ENCODE measurements at regions not wholly inside any gene's neighbourhood (a gene's known extent, or its start where the extent isn't known, plus 50 kb on each side); places are given as distances from the start of the nearest gene placed in this dataset.

DNA sequence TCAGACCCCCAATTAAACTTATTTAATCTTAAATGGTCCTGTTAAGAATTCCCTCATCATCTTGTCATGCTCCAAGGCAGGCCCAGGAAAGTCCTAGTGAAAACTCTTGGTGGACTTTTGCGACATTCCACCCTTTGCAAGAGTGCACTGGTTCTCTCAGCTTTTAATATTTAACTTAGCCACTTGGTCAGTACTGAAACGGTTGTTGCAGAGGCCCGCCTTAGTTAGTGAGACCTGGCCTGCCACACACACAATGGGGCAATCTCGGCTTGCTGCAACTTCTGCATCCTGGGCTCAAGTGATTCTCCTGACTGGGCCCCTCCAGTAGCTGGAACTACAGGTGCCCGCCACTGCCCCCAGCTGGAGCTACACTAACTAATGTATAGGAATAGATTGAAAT lies 1366.0 kb downstream of the UQCRFS1 start:
- ChIA-PET CTCF (no interaction called here), POLR2A (no interaction called here)
- DNase-seq (ENCODE audit: extremely low spot score), result no peak
- TF ChIP-seq, protein P1, sequence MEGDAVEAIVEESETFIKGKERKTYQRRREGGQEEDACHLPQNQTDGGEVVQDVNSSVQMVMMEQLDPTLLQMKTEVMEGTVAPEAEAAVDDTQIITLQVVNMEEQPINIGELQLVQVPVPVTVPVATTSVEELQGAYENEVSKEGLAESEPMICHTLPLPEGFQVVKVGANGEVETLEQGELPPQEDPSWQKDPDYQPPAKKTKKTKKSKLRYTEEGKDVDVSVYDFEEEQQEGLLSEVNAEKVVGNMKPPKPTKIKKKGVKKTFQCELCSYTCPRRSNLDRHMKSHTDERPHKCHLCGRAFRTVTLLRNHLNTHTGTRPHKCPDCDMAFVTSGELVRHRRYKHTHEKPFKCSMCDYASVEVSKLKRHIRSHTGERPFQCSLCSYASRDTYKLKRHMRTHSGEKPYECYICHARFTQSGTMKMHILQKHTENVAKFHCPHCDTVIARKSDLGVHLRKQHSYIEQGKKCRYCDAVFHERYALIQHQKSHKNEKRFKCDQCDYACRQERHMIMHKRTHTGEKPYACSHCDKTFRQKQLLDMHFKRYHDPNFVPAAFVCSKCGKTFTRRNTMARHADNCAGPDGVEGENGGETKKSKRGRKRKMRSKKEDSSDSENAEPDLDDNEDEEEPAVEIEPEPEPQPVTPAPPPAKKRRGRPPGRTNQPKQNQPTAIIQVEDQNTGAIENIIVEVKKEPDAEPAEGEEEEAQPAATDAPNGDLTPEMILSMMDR (IDR thresholded peaks at IDR 0.05; ENCODE audit: control extremely low read depth, extremely low read depth, low read depth, missing control alignments), result no peak

DNA sequence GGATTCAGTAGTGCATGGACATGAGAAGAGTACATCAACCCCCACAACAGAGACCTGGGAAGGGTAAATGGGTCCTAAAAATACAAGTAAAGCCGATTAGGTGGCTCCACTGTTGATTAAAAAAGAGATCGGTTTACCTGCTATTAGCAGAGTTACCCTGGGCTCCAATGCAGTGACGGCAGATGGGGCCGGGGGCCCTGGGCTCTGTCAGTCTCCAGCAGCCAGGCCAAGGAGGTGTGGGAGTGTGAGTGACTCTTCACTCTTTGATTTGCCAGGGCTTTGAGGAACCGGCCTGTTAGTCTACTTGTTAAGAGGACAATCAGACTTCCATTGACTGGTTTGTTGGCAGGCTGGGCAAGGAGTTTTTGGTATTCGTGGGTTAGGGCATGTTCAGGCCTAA lies 1368.7 kb downstream of the UQCRFS1 start:
- DNase-seq (ENCODE audit: extremely low spot score), result no peak
- CTCF ChIA-PET, result no interaction called here
- TF ChIP-seq, protein P1 (IDR thresholded peaks at IDR 0.05; ENCODE audit: control extremely low read depth, extremely low read depth, low read depth, missing control alignments), result no peak
- POLR2A ChIA-PET, result no interaction called here

DNA sequence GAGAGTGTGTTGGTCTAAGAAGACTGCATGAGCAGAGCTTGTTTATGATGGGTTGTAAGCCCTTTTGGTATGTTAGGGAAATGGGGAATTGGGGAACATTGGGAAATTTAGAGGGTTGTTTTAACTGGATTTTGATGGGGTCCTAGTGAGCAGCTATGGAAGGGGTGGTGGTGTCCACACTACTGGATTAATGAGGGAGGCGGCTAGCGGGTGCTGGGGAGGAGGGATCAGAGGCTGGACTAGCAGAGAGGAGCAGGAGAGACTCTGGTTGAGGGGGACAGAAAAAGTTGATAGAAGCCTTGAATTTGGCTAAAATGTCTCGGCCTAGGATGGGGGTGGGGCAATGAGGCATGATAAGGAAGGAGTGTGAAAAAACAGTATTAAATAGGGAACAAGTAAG lies 1369.1 kb downstream of the UQCRFS1 start:
- DNase-seq (ENCODE audit: extremely low spot score), result no peak
- CTCF ChIA-PET, result no interaction called here
- TF ChIP-seq, protein P1 (IDR thresholded peaks at IDR 0.05; ENCODE audit: control extremely low read depth, extremely low read depth, low read depth, missing control alignments), result no peak
- POLR2A ChIA-PET, result no interaction called here

DNA sequence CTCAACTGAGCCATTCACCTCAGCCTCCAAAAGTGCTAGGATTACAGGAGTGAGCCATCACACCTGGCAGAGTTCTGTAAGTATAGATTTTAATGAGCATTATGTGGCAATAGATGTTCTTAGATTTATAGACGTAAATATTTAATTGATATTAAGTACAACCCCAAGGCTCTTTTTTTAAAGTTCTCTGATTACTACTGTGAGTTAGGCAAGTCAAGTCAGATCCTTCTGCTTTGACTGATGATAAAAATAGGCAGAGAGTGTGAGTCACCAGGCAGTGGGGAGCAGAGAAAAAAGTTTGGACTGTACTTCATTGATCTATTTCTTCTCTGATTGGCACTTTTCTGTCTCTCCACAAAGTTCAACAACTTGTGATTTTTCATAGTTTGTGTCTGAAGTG lies 1379.9 kb downstream of the UQCRFS1 start:
- ChIA-PET POLR2A (no interaction called here), CTCF (interaction anchor here (1.4 kb wide), 1 partner anchor 12 kb away, joined by 3 read pairs; no protein-coding TSS in a partner anchor)
- TF ChIP-seq, protein P1 (IDR thresholded peaks at IDR 0.05; ENCODE audit: control extremely low read depth, extremely low read depth, low read depth, missing control alignments), result no peak
- no peak for DNase-seq (ENCODE audit: extremely low spot score)

DNA sequence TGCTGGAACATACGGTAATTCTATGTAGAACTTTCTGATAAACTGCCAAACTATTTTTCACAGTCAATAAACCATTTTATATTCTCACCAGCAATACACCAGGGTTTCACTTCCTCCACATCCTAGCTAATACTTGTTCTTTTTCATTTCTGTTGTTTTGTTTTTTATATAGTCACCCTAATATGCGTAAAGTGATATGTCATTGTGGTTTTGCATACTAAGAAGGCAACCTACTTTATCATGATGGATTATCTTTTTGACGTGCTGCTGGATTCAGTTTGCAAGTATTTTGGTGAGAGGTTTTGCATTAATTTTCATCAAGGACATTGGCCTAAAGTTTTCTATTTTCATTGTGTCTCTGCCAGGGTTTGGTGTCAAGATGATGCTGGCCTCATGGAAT lies 1384.1 kb downstream of the UQCRFS1 start:
- TF ChIP-seq, protein P1 (IDR thresholded peaks at IDR 0.05; ENCODE audit: control extremely low read depth, extremely low read depth, low read depth, missing control alignments), result no peak
- CTCF ChIA-PET, result no interaction called here
- POLR2A ChIA-PET, result no interaction called here
- no peak for DNase-seq (ENCODE audit: extremely low spot score)

DNA sequence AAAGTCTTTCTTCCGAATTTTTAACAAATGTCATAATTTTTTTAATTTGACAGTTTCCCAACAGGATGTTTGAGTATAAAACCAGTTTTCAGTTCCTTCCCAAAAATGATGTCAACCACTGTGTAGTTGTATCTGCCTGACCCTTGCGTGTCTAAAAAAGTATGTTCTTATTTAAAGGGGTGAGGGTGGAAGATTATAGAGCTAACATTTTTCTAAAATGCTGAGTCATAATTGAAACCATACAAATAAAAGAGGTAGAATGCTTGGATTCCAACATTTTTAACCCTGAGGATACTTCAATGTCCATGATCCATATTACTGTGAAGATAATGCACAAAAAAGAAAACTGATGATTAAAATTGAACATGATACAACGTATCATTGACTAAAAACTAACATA lies 1388.8 kb downstream of the UQCRFS1 start:
- ChIA-PET POLR2A (no interaction called here), CTCF (no interaction called here)
- TF ChIP-seq, protein P1 (IDR thresholded peaks at IDR 0.05; ENCODE audit: control extremely low read depth, extremely low read depth, low read depth, missing control alignments), result no peak
- DNase-seq (ENCODE audit: extremely low spot score), result no peak

DNA sequence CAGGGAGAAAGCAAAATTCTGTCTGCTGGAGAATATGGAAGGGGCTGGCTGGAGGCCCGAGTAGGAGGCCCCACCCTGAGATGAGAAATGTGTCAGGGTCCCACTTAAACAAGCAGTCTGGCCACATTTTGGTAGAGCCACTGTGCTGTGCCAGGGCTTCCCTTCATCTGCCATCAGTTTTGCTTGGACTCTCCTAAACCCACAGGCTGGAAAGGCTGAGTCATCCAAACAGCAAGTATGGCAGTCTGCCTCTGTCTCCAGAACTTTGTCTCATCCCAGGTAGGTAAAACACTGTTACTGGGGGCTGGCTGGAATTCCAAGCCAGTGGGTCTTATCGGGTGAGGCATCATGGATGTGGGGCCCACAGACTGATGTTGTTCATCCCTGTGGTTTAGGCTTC lies 1390.6 kb downstream of the UQCRFS1 start:
- CTCF ChIA-PET, result no interaction called here
- TF ChIP-seq, protein P1 (IDR thresholded peaks at IDR 0.05; ENCODE audit: control extremely low read depth, extremely low read depth, low read depth, missing control alignments), result no peak
- no peak for DNase-seq (ENCODE audit: extremely low spot score)
- POLR2A ChIA-PET, result no interaction called here
